A673 (cell line): ENCODE measurements at regions not wholly inside any gene's neighbourhood (a gene's known extent, or its start where the extent isn't known, plus 50 kb on each side); places are given as distances from the start of the nearest gene placed in this dataset.

Experiments used
- EZH2 ChIP-seq: fragments of 200-600 bp; sonication (generic); IDR thresholded peaks from 2 replicates; pipeline ENCODE4 v1.6.1; 2017; ENCODE audit warnings: borderline replicate concordance, low read depth, mild to moderate bottlenecking, mixed read lengths, antibody characterized with exemption, low read length; ENCODE audit not compliant: poor library complexity, severe bottlenecking
- TF ChIP-seq, protein P1 (sequence below): fragments of 300-800, 200-600 bp; sonication (generic); conservative IDR thresholded peaks from 2 replicates; pipeline ENCODE4 v1.5.1; 2017; ENCODE audit warnings: low read depth, mild to moderate bottlenecking, antibody characterized with exemption, low read length, moderate library complexity, mixed read lengths

DNA sequence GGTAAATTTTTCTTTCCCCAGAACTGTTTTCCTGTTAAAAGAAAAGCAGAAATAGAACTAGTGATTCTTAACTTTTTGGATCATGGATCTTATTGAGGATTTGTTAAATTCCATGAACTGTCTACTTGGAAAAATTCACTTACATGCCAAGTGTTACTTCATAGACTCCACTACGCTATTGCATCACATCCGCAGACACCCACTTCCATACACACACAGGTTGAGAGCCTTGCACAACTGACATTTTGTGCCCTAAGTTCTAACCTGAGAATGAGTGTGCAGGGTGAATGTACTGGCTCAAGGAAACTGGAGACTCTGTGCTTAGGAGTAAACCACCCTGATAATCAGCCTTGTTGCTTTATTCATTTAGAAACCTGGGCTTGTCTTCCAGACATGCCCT lies 250.5 kb upstream of the EDA2R start:
- TF ChIP-seq, protein P1, sequence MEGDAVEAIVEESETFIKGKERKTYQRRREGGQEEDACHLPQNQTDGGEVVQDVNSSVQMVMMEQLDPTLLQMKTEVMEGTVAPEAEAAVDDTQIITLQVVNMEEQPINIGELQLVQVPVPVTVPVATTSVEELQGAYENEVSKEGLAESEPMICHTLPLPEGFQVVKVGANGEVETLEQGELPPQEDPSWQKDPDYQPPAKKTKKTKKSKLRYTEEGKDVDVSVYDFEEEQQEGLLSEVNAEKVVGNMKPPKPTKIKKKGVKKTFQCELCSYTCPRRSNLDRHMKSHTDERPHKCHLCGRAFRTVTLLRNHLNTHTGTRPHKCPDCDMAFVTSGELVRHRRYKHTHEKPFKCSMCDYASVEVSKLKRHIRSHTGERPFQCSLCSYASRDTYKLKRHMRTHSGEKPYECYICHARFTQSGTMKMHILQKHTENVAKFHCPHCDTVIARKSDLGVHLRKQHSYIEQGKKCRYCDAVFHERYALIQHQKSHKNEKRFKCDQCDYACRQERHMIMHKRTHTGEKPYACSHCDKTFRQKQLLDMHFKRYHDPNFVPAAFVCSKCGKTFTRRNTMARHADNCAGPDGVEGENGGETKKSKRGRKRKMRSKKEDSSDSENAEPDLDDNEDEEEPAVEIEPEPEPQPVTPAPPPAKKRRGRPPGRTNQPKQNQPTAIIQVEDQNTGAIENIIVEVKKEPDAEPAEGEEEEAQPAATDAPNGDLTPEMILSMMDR = no peak
- TF ChIP-seq EZH2 = no peak
